ENCODE measurements at regions not wholly inside any gene's neighbourhood (a gene's known extent, or its start where the extent isn't known, plus 50 kb on each side); places are given as distances from the start of the nearest gene placed in this dataset.

GRCh38 chr4:81756973-81757372, 285.3 kb upstream of the RASGEF1B start:
- Histone ChIP-seq H3K9ac (ENCODE audit: low read length) (no peak overlapping the region), H3K9me3 (ENCODE audit: control insufficient read depth, low read length) (no peaks in the 10 kb centered on the region), H3K4me3 (ENCODE audit: low read length) (no peak overlapping the region), H3K36me3 (ENCODE audit: control insufficient read depth, insufficient read depth, low read length, severe bottlenecking) (no peaks in the 10 kb centered on the region), H3K27me3 (replicated peaks; ENCODE audit: control insufficient read depth, insufficient read depth, low read length) (no peaks in the 10 kb centered on the region), H3K4me1 (ENCODE audit: control insufficient read depth, insufficient read depth, low read length) (peaks cover 18% of the 10 kb centered on the region)
- DNase-seq (ENCODE audit: low read depth) = no peak

- Histone ChIP-seq H3K9ac (ENCODE audit: low read length) (no peak overlapping the region), H3K27me3 (replicated peaks; ENCODE audit: control insufficient read depth, insufficient read depth, low read length) (no peaks in the 10 kb centered on the region), H3K9me3 (ENCODE audit: control insufficient read depth, low read length) (no peaks in the 10 kb centered on the region), H3K36me3 (ENCODE audit: control insufficient read depth, insufficient read depth, low read length, severe bottlenecking) (no peaks in the 10 kb centered on the region), H3K4me3 (ENCODE audit: low read length) (no peak overlapping the region), H3K4me1 (ENCODE audit: control insufficient read depth, insufficient read depth, low read length) (peaks cover 18% of the 10 kb centered on the region)
- no peak for DNase-seq (ENCODE audit: low read depth)
Observed at GRCh38 chr4:81756042-81756441, 284.3 kb upstream of the RASGEF1B start.

- Histone ChIP-seq H3K36me3 (ENCODE audit: control insufficient read depth, insufficient read depth, low read length, severe bottlenecking) (no peaks in the 10 kb centered on the region), H3K27me3 (replicated peaks; ENCODE audit: control insufficient read depth, insufficient read depth, low read length) (peaks cover 8% of the 10 kb centered on the region), H3K9me3 (ENCODE audit: control insufficient read depth, low read length) (no peaks in the 10 kb centered on the region), H3K4me1 (ENCODE audit: control insufficient read depth, insufficient read depth, low read length) (peaks cover 14% of the 10 kb centered on the region), H3K9ac (ENCODE audit: low read length) (no peak overlapping the region), H3K4me3 (ENCODE audit: low read length) (no peak overlapping the region)
- DNase-seq (ENCODE audit: low read depth) = no peak
Observed at GRCh38 chr4:81754169-81754568, 282.5 kb upstream of the RASGEF1B start.

- peaks cover 5% of the 10 kb centered on the region for H3K4me1 ChIP-seq (ENCODE audit: control insufficient read depth, insufficient read depth, low read length)
- H3K27me3 ChIP-seq (replicated peaks; ENCODE audit: control insufficient read depth, insufficient read depth, low read length) = peaks cover 8% of the 10 kb centered on the region
- no peak for DNase-seq (ENCODE audit: low read depth)
- H3K9ac ChIP-seq (ENCODE audit: low read length) = no peak overlapping the region
- no peaks in the 10 kb centered on the region for H3K36me3 ChIP-seq (ENCODE audit: control insufficient read depth, insufficient read depth, low read length, severe bottlenecking)
- H3K4me3 ChIP-seq (ENCODE audit: low read length) = no peak overlapping the region
- H3K9me3 ChIP-seq (ENCODE audit: control insufficient read depth, low read length) = no peaks in the 10 kb centered on the region
Observed at GRCh38 chr4:81751531-81752289, 280.0 kb upstream of the RASGEF1B start.

GRCh38 chr4:81747242-81747930, 275.7 kb upstream of the RASGEF1B start:
- H3K4me3 ChIP-seq (ENCODE audit: low read length) = no peak overlapping the region
- H3K4me1 ChIP-seq (ENCODE audit: control insufficient read depth, insufficient read depth, low read length) = no peaks in the 10 kb centered on the region
- no peaks in the 10 kb centered on the region for H3K9me3 ChIP-seq (ENCODE audit: control insufficient read depth, low read length)
- H3K36me3 ChIP-seq (ENCODE audit: control insufficient read depth, insufficient read depth, low read length, severe bottlenecking) = no peaks in the 10 kb centered on the region
- H3K27me3 ChIP-seq (replicated peaks; ENCODE audit: control insufficient read depth, insufficient read depth, low read length) = peaks cover 8% of the 10 kb centered on the region
- no peak for DNase-seq (ENCODE audit: low read depth)
- H3K9ac ChIP-seq (ENCODE audit: low read length) = no peak overlapping the region

- H3K4me1 ChIP-seq (ENCODE audit: control insufficient read depth, insufficient read depth, low read length) = no peaks in the 10 kb centered on the region
Observed at GRCh38 chr4:81746773-81747172, 275.1 kb upstream of the RASGEF1B start.

GRCh38 chr4:81746071-81746470, 274.4 kb upstream of the RASGEF1B start:
- Histone ChIP-seq H3K4me3 (ENCODE audit: low read length) (no peak overlapping the region), H3K27me3 (replicated peaks; ENCODE audit: control insufficient read depth, insufficient read depth, low read length) (peaks cover 8% of the 10 kb centered on the region), H3K9me3 (ENCODE audit: control insufficient read depth, low read length) (no peaks in the 10 kb centered on the region), H3K36me3 (ENCODE audit: control insufficient read depth, insufficient read depth, low read length, severe bottlenecking) (no peaks in the 10 kb centered on the region), H3K9ac (ENCODE audit: low read length) (no peak overlapping the region), H3K4me1 (ENCODE audit: control insufficient read depth, insufficient read depth, low read length) (no peaks in the 10 kb centered on the region)
- no peak for DNase-seq (ENCODE audit: low read depth)

More at GRCh38 chr4:81746773-81747172, 275.1 kb upstream of the RASGEF1B start:
- H3K27me3 ChIP-seq (replicated peaks; ENCODE audit: control insufficient read depth, insufficient read depth, low read length) = peaks cover 8% of the 10 kb centered on the region
- no peaks in the 10 kb centered on the region for H3K9me3 ChIP-seq (ENCODE audit: control insufficient read depth, low read length)
- H3K9ac ChIP-seq (ENCODE audit: low read length) = no peak overlapping the region
- H3K4me3 ChIP-seq (ENCODE audit: low read length) = no peak overlapping the region
- DNase-seq (ENCODE audit: low read depth) = no peak
- H3K36me3 ChIP-seq (ENCODE audit: control insufficient read depth, insufficient read depth, low read length, severe bottlenecking) = no peaks in the 10 kb centered on the region

GRCh38 chr4:81745050-81745449, 273.3 kb upstream of the RASGEF1B start:
- no peak for DNase-seq (ENCODE audit: low read depth)
- Histone ChIP-seq H3K4me3 (ENCODE audit: low read length) (no peak overlapping the region), H3K36me3 (ENCODE audit: control insufficient read depth, insufficient read depth, low read length, severe bottlenecking) (no peaks in the 10 kb centered on the region), H3K4me1 (ENCODE audit: control insufficient read depth, insufficient read depth, low read length) (no peaks in the 10 kb centered on the region), H3K27me3 (replicated peaks; ENCODE audit: control insufficient read depth, insufficient read depth, low read length) (no peaks in the 10 kb centered on the region), H3K9ac (ENCODE audit: low read length) (no peak overlapping the region), H3K9me3 (ENCODE audit: control insufficient read depth, low read length) (no peaks in the 10 kb centered on the region)

GRCh38 chr4:81743731-81744435, 272.2 kb upstream of the RASGEF1B start:
- no peak for DNase-seq (ENCODE audit: low read depth)
- Histone ChIP-seq H3K4me1 (ENCODE audit: control insufficient read depth, insufficient read depth, low read length) (no peaks in the 10 kb centered on the region), H3K36me3 (ENCODE audit: control insufficient read depth, insufficient read depth, low read length, severe bottlenecking) (no peaks in the 10 kb centered on the region), H3K27me3 (replicated peaks; ENCODE audit: control insufficient read depth, insufficient read depth, low read length) (no peaks in the 10 kb centered on the region), H3K9me3 (ENCODE audit: control insufficient read depth, low read length) (no peaks in the 10 kb centered on the region), H3K9ac (ENCODE audit: low read length) (no peak overlapping the region), H3K4me3 (ENCODE audit: low read length) (no peak overlapping the region)

GRCh38 chr4:81740487-81740886, 268.8 kb upstream of the RASGEF1B start:
- no peaks in the 10 kb centered on the region for H3K27me3 ChIP-seq (replicated peaks; ENCODE audit: control insufficient read depth, insufficient read depth, low read length)
- no peak overlapping the region for H3K9ac ChIP-seq (ENCODE audit: low read length)
- no peaks in the 10 kb centered on the region for H3K4me1 ChIP-seq (ENCODE audit: control insufficient read depth, insufficient read depth, low read length)
- H3K36me3 ChIP-seq (ENCODE audit: control insufficient read depth, insufficient read depth, low read length, severe bottlenecking) = no peaks in the 10 kb centered on the region
- H3K4me3 ChIP-seq (ENCODE audit: low read length) = no peak overlapping the region
- no peaks in the 10 kb centered on the region for H3K9me3 ChIP-seq (ENCODE audit: control insufficient read depth, low read length)
- DNase-seq (ENCODE audit: low read depth) = no peak

- H3K4me3 ChIP-seq (ENCODE audit: low read length) = no peak overlapping the region
- DNase-seq (ENCODE audit: low read depth) = no peak
Observed at GRCh38 chr4:81738891-81739290, 267.2 kb upstream of the RASGEF1B start.

More at GRCh38 chr4:81738891-81739290, 267.2 kb upstream of the RASGEF1B start:
- Histone ChIP-seq H3K36me3 (ENCODE audit: control insufficient read depth, insufficient read depth, low read length, severe bottlenecking) (no peaks in the 10 kb centered on the region), H3K9me3 (ENCODE audit: control insufficient read depth, low read length) (no peaks in the 10 kb centered on the region), H3K4me1 (ENCODE audit: control insufficient read depth, insufficient read depth, low read length) (no peaks in the 10 kb centered on the region), H3K27me3 (replicated peaks; ENCODE audit: control insufficient read depth, insufficient read depth, low read length) (no peaks in the 10 kb centered on the region), H3K9ac (ENCODE audit: low read length) (no peak overlapping the region)

Data from adipocyte (in vitro differentiated cells).